GM12874 (cell line): ENCODE measurements at regions not wholly inside any gene's neighbourhood (a gene's known extent, or its start where the extent isn't known, plus 50 kb on each side); places are given as distances from the start of the nearest gene placed in this dataset.

Experiments used
- CTCF ChIP-seq: IDR thresholded peaks from 2 replicates; pipeline ENCODE4 v1.5.1; 2011; ENCODE audit warnings: low read depth, mild to moderate bottlenecking, control low read depth, low read length, moderate library complexity; ENCODE audit not compliant: insufficient read depth

GRCh38 chr2:134103196-134103595, 150.7 kb upstream of the MGAT5 start:
- no peak for TF ChIP-seq CTCF

- TF ChIP-seq CTCF: no peak
These were observed 149.1 kb upstream of the MGAT5 start for GRCh38 chr2:134104754-134105153.

- TF ChIP-seq CTCF: no peak
These were observed 146.5 kb upstream of the MGAT5 start for GRCh38 chr2:134107402-134107801.

- no peak for TF ChIP-seq CTCF
These were observed 145.8 kb upstream of the MGAT5 start for GRCh38 chr2:134108113-134108512.

GRCh38 chr2:134109246-134109645, 144.6 kb upstream of the MGAT5 start:
- no peak for TF ChIP-seq CTCF

GRCh38 chr2:134109725-134110124, 144.1 kb upstream of the MGAT5 start:
- no peak for TF ChIP-seq CTCF

- no peak for TF ChIP-seq CTCF
These were observed 143.3 kb upstream of the MGAT5 start for GRCh38 chr2:134110532-134110931.

- TF ChIP-seq CTCF: no peak
These were observed 136.2 kb upstream of the MGAT5 start for GRCh38 chr2:134117676-134118075.
